Central memory CD4-positive, alpha-beta T cell (primary cell): ENCODE measurements at regions not wholly inside any gene's neighbourhood (a gene's known extent, or its start where the extent isn't known, plus 50 kb on each side); places are given as distances from the start of the nearest gene placed in this dataset.

Source experiments
- DNase-seq: peaks from one replicate; pipeline ENCODE4 v3.0.0; 2022

DNA sequence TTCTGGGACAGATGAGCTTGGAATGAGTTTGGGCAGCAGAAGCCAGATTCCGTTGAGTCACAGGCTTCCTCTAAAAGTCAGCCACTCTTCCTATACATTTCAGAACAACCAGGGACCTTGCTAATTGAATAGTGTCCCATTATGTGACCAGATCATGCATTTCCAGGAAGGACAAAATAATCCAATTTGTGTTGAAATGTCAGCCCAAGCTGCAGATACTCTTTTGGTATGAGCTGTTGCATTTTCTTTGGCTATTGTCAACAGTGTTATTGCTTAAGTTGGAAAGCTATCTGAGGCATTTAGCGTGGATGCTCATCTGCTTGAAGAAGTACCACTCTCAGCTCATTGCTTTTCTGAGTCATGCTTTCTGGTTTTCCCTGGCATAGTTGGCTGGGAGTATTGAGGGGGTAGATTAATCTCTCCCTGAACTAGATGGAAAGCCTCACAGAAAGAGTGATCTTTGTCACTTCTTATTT, 223.7 kb upstream of the HABP2 start:
- no peak for DNase-seq

DNA sequence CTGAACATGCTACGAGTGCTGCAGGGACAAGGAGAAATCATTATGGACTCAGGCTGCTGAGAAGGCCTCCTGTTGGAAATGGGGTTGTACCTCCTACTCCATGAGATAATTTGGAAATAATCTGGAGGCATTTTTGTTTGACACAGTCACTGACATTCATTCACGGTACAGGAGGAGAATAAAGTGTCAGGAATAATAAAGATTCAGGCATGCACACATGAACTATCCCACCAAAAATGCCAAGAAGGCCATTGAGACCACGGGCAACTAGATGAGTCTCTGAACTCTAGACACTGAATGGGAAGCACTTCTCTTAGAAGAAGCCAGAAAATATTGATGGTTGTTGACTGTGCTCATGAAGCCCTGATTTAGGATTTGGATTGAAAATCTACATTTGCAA, 220.9 kb upstream of the HABP2 start:
- DNase-seq, result no peak

DNA sequence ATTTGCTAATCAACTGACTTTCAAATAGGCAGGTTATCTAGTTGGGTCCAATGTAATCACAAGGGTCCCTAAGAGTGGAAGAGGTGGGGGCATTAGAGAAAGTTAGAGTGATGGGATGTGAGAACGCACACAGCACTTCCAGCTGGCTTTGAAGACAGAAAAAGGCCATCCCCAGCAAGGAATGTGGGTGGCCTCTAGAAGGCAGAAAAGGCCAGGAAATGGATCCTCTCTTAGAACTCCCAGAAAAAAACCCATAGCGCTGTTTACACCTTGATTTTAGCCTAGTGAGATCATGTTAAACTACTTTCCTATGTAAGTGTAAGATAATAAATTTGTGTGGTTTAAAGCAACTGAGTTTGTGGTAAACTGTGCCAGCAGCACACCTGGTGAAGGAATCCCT, 219.5 kb upstream of the HABP2 start:
- DNase-seq, result no peak

DNA sequence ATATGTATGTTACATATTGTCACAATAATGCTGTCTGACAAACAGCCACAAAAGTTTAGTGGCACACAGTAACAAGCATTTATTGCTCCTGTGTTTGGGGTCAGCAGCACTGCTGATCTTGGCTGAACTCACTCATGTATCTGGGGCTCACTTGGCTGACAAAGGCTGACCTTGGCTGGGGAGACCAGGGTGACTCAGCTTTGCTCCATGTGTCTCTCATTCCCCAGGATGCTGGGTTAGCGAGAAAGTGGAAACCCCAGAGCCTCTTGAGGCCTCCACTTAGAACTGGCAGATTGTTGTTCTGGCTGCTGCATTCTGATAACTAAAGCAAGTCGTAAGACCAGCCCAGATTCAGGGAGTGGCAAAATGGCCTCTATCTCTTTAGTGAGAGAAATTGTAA, 217.3 kb upstream of the HABP2 start:
- no peak for DNase-seq

DNA sequence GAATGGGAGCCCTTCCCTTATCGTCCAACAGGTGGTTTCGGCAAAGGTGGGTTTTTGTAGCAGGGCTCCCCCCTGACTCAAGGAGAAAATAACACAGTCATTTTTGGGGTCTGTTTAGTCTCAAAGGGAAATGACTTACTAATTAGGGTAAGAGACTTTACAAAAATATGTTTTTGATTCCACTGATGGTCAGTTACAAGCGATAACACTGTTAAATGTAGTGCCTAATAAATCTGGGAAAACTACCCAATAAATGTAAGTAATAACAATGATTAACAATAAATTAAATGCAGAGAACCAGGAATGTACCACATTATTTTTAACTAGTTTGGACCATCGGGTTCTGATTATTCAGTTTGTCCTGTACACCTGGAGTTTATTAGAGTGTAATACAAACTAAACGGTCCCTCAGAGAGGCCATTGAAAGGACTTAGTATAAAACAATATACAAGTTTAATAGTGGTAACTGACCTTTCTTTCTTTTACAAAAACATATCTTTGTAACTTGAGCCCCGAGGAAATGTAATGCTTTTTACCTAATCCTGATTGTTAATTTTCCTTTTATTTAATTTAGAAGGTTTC, 216.2 kb upstream of the HABP2 start:
- DNase-seq, result no peak

DNA sequence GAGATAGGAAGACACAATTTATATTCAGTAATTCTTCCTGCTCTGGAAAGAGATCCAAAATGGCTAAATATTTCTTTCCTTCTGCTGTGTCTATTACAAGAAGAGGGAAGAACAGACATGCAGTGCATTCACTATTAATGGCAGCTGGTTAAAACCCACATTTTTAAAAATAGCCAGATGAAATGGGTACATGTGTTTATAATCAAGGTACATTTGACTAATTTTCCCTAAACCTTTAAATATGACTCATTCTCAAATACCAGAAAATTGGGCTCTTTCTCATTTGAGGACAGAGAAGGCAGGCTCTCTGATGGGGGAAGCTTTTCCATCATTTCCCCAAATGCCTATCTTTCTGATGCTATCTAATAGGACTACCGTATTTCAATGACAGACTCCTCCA, 215.7 kb upstream of the HABP2 start:
- no peak for DNase-seq

DNA sequence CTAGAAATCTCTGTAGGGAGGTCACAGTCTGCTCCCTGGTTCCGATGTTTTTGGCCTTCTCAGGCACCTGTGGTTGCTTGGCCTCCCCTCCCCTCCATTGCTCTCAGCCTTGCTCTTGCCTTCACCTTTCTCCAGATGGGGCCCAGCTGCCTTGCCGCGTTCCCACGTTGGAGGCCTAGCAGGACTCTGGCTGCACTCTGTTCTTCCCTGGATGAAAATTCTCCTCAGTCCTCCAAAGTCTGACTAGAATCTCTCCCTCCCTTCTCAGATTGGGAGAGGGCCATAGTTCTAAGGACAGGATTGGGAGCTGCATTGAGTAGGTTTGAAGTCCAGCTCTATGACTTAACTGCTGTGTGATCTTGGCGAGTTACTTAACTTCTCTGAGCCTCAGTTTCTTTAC, 213.7 kb upstream of the HABP2 start:
- DNase-seq, result no peak

DNA sequence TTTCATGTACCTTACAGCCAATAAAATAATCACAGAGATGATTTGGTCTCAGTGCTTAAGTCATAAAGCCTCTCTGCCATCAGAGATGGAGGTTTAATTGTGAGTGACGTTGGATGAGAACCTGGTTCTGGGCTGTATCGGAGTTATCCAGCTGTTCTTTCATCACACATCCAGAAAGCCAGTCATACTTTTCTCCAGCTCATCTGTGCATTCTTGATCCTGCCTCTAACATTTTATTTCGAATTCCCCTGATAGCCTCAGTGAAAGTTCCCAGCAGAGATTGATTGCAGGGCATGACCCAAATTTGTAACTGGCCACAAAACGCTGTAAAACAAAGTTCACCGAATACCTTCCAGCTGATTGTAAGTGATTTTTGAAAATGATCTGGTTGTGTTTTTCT, 212.6 kb upstream of the HABP2 start:
- DNase-seq, result no peak

DNA sequence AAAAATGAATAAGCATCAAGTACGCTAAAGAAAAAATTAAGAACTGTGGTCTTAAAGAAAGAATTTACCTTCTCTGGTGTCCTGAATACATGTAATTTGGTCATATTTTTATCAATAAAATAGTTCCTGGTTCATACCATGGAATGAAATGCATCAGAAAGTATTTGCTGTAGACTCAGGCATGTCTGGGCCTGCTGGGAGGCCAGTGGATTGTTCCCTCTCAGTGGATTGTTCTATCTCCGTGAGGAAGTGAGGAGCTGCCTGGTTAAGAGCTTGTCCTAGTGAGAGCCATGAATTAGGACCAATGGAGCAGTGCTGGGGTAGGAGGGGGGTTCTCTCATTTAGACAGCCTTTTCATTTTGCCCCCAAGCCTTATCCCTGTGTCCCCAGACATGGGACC, 211.7 kb upstream of the HABP2 start:
- no peak for DNase-seq

DNA sequence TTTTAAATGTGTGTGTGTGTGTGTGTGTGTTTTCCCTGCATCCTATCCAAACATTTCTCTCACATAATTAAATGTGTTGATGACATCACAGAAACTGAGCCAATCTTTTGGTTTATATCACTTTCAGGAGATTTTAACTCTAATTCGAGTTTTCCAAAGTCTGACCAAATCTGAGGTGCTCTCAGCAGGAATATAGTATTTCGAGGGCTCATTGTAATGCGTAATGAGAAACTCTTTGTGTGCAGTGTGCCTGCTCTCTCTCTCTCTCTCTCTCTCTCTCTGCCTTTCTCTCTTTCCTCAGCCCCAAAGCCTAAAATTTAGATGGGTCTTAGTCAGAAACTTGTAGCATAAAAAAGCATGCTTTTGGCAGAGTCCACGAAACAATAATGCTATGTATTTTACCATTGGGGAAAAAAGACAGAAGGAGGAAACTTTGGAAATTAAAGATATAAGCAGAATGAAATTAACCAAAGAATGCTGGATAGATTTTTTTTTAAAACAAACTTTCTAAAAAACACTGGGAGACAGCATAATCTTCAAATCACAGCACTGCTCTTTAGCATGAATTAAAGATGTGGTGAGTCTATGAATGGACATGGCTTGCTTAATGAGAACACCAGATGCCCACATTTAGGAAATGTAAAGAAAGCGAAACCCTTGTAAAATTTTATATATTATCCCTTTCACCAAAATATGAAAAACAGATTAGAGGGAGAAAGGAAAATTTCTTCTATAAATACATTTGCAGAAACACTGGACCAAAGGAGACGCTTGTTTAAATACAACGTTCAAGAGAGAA, 206.8 kb upstream of the HABP2 start:
- no peak for DNase-seq

DNA sequence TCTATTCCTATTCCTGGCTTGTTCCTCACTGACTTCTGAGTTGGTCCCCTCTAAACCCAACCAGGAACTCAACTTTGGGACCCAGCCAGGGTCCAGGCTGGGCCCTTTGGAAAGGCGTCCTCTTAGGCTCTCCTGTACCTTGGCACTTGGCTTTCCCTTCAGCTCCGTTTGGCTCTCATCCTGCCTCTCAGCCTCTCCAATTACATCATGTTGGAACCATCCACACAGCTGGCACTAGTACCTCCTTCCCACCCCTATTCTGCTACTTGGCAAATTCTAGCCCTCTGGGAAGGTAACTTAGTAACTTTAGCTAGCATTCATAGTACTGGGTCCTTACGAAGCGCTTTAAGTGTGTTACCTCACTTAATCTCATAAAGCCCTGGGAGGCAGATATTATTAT, 205.3 kb upstream of the HABP2 start:
- no peak for DNase-seq

DNA sequence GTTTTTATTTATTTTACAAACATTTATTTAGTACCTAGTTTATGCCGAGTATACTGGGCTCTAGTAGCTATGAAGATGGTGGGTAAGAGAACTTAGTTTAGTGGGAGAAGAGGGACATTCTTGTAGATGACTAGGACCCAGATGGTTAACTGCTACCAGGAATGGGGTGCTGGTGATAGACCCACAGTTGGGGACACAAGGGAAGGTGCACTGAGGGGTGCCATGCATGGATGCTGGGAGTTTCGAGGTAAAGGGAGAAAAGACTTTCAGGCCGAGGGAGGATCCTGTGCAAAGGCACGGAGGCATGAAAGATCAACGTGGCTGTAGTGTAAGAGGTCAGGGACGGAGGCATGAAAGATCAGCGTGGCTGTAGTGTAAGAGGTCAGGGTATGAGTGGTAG, 204.2 kb upstream of the HABP2 start:
- no peak for DNase-seq

DNA sequence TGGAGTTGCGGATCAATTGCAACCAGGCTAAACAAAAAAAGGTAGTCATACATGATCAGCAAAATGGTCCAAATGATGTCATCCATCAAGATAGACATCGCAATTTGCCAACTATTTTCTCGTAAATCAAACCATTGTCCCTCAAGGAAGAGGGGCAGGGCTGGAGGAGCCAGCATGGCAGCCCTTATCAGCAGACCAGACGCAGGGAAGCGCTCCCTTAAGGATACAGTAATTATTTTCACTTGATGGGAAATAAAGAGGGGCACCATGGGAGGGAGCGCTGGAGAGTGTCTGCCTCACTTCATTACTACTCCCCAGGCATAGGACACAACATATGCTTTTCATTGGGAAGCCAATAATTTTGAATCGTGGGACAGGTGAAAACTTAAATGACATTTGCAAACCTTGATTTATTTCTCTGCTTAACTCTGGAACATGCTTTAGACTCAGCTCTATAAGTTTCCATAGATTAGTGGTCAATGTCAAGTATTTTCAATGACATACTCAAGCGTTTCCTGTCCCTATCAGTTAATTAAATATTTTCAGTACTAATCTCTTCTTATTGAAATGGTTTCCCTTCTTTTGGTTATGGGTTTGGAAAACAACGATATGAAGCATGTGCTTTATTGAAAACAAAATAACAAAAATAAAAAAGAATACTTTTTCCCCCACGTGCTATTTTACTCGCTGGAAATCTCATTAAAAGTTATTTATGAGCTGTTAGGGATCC, 202.4 kb upstream of the HABP2 start:
- DNase-seq, result no peak

DNA sequence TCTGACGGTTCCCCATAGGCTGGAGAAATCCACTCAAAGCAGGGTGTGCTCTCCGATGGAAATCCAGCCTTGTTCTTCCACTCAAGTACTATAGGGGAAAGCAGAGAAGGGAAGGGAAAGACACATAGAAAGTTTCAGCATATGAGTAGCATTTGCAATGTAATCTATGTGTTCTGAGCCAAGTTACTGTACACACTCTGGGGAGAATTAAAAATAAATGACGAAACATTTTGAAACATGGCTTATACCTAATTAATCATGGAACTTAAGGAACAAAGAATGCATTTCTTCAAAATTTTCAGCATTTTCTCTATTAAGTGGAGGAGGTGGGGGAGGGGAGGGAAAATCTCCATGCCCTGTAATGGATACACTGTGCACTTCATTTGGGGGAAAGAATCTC, 198.1 kb upstream of the HABP2 start:
- DNase-seq, result no peak

DNA sequence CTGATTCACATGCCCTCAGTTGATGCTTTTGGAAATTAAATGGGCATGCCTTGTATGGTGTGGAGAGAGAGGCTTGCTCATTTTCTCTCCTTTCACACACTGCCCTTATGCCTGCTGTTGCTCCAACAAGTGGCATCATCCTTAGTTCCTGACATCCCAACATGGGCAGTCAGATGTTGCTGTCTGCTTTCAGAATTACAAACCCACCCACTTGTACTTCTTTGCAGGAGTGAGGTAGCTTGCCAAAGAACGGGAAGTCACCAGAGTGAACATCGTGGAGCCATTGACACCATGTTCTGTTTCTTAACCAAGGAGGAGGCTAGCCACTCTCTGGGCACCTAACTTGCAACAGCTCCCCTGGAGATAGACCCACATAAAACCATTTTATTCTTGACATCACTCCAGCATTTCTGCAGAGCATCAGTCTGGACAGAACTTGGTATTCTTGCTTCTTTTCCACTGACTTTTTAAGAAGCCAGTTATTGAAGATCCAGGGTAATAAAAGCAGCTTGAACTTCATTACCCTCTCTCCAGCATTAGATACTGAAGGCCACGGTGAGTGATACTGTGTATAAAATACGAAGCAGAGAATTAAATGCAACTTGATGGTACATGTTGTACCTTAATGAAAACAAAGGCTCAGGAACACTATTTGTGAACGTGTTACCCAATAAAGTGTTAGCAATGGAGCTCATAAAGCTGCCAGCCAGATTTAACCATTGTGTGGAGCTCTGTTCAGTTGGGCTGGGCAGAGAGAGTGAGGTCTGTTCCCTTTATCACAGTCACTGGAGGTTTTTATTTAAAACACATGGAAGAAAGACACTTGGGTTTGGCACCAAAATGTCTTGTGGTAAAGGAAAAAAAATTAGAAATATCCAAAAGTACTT, 195.8 kb upstream of the HABP2 start:
- no peak for DNase-seq

DNA sequence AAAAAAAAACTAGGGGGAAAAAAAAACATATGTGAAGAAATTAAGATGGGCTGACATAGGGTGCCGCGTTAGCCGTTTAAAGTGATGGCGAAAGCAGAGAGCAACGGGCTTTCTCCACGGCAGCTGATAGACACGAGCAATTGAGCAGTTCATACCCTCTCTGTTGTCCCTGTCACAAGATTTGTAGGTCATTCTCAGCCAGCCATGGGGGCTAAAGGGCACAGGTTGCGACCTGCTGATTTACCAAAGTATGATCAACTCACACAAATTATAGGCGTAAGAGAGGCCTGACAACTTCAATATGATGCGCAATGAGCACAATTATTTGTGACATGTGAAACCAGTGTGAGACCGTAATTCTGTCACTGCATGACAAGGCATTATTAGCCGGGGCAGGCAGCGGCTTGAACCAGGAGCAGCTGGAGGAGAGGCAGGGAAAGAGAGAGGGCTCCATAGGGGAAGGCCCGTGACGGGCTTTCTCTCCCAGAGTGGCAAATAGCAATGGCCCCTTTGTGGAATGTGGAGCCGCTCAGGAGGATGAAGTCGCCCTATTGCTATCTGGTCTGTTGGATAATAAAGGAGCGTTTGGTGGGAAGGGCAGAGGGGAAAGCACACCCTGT, 195.1 kb upstream of the HABP2 start:
- DNase-seq, result no peak

DNA sequence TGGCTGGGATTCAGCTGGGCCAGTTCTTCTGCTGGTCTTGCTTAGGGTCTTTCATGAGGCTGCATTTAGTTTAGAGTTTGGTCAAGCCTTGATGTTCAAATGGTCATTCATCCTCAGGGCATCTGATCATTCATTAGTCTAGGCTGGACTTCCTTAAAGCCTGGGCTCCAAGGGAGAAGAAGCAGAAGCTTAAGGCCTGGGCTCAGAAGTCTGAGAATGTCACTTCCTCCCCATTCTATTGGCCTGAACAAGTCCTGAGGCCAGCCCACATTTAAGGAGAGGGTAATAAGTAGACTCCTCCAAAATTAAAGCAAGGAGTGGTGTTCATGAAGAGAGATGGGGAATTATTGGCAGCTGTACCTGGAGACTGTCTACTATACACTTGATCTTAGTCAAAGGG, 193.2 kb upstream of the HABP2 start:
- no peak for DNase-seq

DNA sequence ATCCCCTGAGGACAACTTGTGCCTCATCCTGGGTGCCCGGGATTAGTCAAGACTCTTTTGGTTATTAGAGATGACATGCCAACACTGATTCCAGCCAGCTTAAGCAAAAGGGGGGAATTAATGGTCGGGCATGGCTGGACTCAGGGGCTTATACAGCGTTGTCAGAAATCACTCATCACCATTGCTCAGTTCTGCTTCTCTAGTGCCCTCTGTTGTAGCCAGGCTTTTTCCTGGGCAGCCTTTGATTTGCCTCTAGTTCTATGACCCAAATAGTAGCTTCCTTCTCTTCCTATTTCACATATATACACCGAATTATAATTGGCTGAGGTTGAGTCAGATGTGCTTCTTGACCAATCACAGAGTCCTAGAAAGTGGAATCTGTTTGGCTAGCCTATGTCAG, 192.0 kb upstream of the HABP2 start:
- DNase-seq, result no peak

DNA sequence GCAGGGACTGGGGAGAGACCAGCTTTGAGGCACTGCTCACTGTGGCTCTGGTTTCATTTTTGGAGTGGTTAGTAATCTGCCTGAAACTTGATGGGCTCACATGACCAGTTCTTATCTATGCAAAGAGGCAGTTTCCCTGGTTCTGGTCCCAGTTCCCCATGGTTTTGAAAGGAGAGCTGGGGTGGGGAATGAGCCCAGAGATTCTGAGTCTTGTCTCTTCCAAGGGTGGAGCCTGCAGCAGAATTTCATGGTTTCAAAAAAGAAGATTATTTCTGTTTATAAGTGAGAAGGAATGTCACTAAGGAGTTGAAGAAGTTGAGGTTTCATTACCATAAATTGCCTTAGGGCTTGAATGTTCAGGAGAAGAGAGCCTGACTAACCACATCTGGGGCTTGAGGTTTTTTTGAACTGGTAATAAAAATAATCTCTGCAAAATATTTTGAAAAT, 190.2 kb upstream of the HABP2 start:
- no peak for DNase-seq

DNA sequence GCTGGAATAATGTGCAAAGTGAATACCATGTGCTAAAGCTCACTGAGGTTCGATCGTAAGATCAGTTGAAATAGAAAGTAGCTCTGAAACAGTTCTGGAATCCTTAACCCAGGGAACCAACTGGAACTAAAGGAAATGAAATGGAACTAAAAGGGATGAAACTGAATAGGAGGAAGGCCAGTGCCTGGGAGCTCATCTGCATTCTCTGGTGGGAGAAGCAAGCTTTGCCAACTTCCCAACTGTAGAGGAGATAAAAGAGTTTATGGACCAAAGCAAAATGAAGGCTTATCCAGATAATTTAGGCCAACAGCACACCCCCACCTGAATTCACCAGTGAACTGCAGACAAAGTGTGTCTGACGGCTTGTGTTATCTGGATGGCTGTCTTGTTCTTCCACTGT, 188.6 kb upstream of the HABP2 start:
- DNase-seq, result no peak

DNA sequence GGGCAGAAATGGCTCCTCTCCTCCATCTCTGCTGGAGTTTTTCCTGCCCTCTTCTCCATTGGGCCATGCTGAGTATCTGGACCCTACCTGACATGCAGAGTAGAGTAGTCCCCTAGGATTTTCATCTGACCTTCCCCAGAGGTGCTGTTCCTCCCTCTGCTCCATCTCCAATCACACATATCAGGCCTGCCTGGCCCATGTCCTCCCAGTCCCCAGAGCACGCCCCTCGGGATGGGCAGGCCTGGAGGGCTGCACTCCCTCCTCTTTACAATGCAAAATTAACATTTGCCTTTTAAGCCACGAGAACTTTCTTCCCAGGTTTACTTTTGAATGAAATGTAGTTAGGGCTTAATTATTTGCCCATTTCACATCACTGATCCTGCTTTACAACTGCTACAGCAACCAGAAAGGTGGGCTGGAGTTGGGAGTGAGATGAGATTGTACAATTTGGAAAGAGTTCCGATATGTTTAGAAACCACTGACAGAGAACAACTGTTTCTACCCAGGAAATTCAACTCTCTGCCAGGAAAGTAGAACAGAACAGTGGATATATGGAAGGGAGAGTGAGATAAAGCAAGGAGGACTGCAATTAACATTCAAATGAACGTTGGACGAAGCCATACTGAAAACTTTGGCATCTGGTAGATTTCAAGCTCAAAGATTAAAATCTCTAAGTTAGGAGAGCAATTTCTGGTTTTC, 184.0 kb upstream of the HABP2 start:
- DNase-seq, result no peak

DNA sequence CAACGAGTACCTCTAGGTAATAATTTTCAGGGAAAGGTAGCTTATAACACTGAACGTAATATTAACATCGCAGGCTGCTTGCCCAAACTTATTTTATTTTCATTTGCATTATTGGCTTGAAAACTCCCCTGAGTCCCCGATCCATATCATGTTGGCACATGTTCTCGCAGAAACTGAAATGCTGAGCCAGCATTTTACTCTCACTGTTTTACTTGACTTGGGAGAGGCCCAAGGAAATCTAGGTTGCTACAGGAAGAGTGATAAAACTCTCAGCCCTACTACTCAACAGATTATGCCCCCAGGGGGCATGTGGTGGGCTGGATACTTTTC, 183.5 kb upstream of the HABP2 start:
- DNase-seq, result no peak
